GM23338 (cell line): ENCODE measurements at regions not wholly inside any gene's neighbourhood (a gene's known extent, or its start where the extent isn't known, plus 50 kb on each side); places are given as distances from the start of the nearest gene placed in this dataset.

Experiments used
- ATAC-seq: fragments of 200-7000 bp; cut with Tn5 transposase; 3 replicates; pipeline ENCODE4 v1.9.1; 2020
- DNase-seq: peaks from one replicate; pipeline ENCODE4 v3.0.0-alpha.2; 2015; ENCODE audit warnings: low spot score
- H2AFZ ChIP-seq: fragments of 200-600 bp; sonication (generic); 2 replicates; pipeline ENCODE4 v1.8.0; 2016; ENCODE audit warnings: antibody characterized with exemption, mild to moderate bottlenecking, moderate library complexity
- H3F3A ChIP-seq: fragments of 200-600 bp; sonication (generic); replicated peaks from 2 replicates; pipeline ENCODE4 v1.8.0; 2017; ENCODE audit warnings: antibody characterized with exemption, mixed run types, low read depth
- H3K27ac ChIP-seq: fragments of 200-600 bp; sonication (generic); 2 replicates; pipeline ENCODE4 v1.6.1; 2016; ENCODE audit warnings: low read depth
- H3K27me3 ChIP-seq: fragments of 200-600 bp; sonication (generic); 2 replicates; pipeline ENCODE4 v1.8.0; 2016; ENCODE audit warnings: mild to moderate bottlenecking, mixed run types, moderate library complexity; ENCODE audit not compliant: insufficient read depth
- H3K36me3 ChIP-seq: fragments of 200-600 bp; sonication (generic); 2 replicates; pipeline ENCODE4 v1.8.0; 2016; ENCODE audit warnings: mild to moderate bottlenecking; ENCODE audit not compliant: insufficient read depth
- H3K4me1 ChIP-seq: fragments of 200-600 bp; sonication (generic); 2 replicates; pipeline ENCODE4 v1.8.0; 2016; ENCODE audit warnings: mild to moderate bottlenecking, moderate library complexity; ENCODE audit not compliant: insufficient read depth
- H3K4me2 ChIP-seq: fragments of 200-600 bp; sonication (generic); 2 replicates; pipeline ENCODE4 v1.7.1; 2017; ENCODE audit warnings: mixed run types
- H3K4me3 ChIP-seq: fragments of 200-600 bp; sonication (generic); 2 replicates; pipeline ENCODE4 v1.6.1; 2016; ENCODE audit warnings: mixed run types
- H3K79me2 ChIP-seq: fragments of 200-600 bp; sonication (generic); replicated peaks from 2 replicates; pipeline ENCODE4 v1.8.0; 2017; ENCODE audit warnings: mild to moderate bottlenecking; ENCODE audit not compliant: insufficient read depth
- H3K9me2 ChIP-seq: fragments of 200-600 bp; sonication (generic); 2 replicates; pipeline ENCODE4 v1.8.0; 2017; ENCODE audit not compliant: insufficient read depth
- H4K20me1 ChIP-seq: fragments of 200-600 bp; sonication (generic); replicated peaks from 2 replicates; pipeline ENCODE4 v1.8.0; 2017; ENCODE audit warnings: mild to moderate bottlenecking; ENCODE audit not compliant: insufficient read depth
- H3K27ac Mint-ChIP-seq: 2 replicates; pipeline ENCODE4 v1.8.0; 2020; ENCODE audit warnings: inconsistent platforms, mild to moderate bottlenecking, moderate library complexity, mixed read lengths
- H3K27me3 Mint-ChIP-seq: 3 replicates; pipeline ENCODE4 v1.8.0; 2022; ENCODE audit warnings: low read depth, mild to moderate bottlenecking, moderate library complexity, mixed read lengths, inconsistent platforms; ENCODE audit not compliant: insufficient read depth, poor library complexity
- H3K36me3 Mint-ChIP-seq: 3 replicates; pipeline ENCODE4 v1.8.0; 2021; ENCODE audit warnings: low read depth, mild to moderate bottlenecking, inconsistent platforms, moderate library complexity, mixed read lengths
- H3K4me1 Mint-ChIP-seq: 3 replicates; pipeline ENCODE4 v1.8.0; 2020; ENCODE audit warnings: mild to moderate bottlenecking, inconsistent platforms, mixed read lengths
- H3K4me3 Mint-ChIP-seq: 3 replicates; pipeline ENCODE4 v1.8.0; 2021; ENCODE audit warnings: moderate library complexity, mild to moderate bottlenecking, inconsistent platforms, mixed read lengths
- H3K9me3 Mint-ChIP-seq: 3 replicates; pipeline ENCODE4 v1.8.0; 2020; ENCODE audit warnings: moderate library complexity, mild to moderate bottlenecking, inconsistent platforms, mixed read lengths
- CREB1 ChIP-seq: fragments of 250-450 bp; sonication (Bioruptor Pico); IDR thresholded peaks from 2 replicates; pipeline ENCODE4 v1.5.0; 2020; ENCODE audit warnings: low read depth, mild to moderate bottlenecking, moderate library complexity
- EZH2 ChIP-seq: fragments of 200-600 bp; sonication (generic); IDR thresholded peaks from one replicate; pipeline ENCODE4 v1.8.0; 2017; ENCODE audit warnings: antibody characterized with exemption, mild to moderate bottlenecking, low read depth; ENCODE audit not compliant: unreplicated experiment
- NANOG ChIP-seq: IDR thresholded peaks from 2 replicates; pipeline ENCODE4 v1.6.1; 2016; ENCODE audit warnings: antibody characterized with exemption, borderline replicate concordance
- STAT1 ChIP-seq: IDR thresholded peaks from one replicate; pipeline ENCODE4 v1.6.1; 2016; ENCODE audit warnings: antibody characterized with exemption; ENCODE audit not compliant: unreplicated experiment
- ZNF331 ChIP-seq: fragments of 250-450 bp; sonication (Bioruptor Pico); IDR thresholded peaks from 2 replicates; pipeline ENCODE4 v1.5.0; 2020; ENCODE audit warnings: low read depth, mild to moderate bottlenecking, moderate library complexity
- TF ChIP-seq, protein P1 (sequence below): fragments of 250-450 bp; sonication (Bioruptor Pico); IDR thresholded peaks from 2 replicates; pipeline ENCODE4 v1.5.0; 2020; ENCODE audit warnings: mild to moderate bottlenecking, moderate library complexity
- TF ChIP-seq, protein P2 (sequence below), 2 experiments: fragments of 200-600 bp in 1 of 2; sonication (generic) in 1 of 2; conservative IDR thresholded peaks; 2 replicates each; pipeline versions ENCODE4 v1.5.1 to v1.6.1; 2016 to 2017; ENCODE audit warnings: antibody characterized with exemption in 2 of 2, low read depth in 2 of 2, mild to moderate bottlenecking in 2 of 2, moderate library complexity in 1 of 2

GRCh38 chr16:64403352-64403751, 718.5 kb downstream of the CDH11 start (continued):
- TF ChIP-seq, protein P1, sequence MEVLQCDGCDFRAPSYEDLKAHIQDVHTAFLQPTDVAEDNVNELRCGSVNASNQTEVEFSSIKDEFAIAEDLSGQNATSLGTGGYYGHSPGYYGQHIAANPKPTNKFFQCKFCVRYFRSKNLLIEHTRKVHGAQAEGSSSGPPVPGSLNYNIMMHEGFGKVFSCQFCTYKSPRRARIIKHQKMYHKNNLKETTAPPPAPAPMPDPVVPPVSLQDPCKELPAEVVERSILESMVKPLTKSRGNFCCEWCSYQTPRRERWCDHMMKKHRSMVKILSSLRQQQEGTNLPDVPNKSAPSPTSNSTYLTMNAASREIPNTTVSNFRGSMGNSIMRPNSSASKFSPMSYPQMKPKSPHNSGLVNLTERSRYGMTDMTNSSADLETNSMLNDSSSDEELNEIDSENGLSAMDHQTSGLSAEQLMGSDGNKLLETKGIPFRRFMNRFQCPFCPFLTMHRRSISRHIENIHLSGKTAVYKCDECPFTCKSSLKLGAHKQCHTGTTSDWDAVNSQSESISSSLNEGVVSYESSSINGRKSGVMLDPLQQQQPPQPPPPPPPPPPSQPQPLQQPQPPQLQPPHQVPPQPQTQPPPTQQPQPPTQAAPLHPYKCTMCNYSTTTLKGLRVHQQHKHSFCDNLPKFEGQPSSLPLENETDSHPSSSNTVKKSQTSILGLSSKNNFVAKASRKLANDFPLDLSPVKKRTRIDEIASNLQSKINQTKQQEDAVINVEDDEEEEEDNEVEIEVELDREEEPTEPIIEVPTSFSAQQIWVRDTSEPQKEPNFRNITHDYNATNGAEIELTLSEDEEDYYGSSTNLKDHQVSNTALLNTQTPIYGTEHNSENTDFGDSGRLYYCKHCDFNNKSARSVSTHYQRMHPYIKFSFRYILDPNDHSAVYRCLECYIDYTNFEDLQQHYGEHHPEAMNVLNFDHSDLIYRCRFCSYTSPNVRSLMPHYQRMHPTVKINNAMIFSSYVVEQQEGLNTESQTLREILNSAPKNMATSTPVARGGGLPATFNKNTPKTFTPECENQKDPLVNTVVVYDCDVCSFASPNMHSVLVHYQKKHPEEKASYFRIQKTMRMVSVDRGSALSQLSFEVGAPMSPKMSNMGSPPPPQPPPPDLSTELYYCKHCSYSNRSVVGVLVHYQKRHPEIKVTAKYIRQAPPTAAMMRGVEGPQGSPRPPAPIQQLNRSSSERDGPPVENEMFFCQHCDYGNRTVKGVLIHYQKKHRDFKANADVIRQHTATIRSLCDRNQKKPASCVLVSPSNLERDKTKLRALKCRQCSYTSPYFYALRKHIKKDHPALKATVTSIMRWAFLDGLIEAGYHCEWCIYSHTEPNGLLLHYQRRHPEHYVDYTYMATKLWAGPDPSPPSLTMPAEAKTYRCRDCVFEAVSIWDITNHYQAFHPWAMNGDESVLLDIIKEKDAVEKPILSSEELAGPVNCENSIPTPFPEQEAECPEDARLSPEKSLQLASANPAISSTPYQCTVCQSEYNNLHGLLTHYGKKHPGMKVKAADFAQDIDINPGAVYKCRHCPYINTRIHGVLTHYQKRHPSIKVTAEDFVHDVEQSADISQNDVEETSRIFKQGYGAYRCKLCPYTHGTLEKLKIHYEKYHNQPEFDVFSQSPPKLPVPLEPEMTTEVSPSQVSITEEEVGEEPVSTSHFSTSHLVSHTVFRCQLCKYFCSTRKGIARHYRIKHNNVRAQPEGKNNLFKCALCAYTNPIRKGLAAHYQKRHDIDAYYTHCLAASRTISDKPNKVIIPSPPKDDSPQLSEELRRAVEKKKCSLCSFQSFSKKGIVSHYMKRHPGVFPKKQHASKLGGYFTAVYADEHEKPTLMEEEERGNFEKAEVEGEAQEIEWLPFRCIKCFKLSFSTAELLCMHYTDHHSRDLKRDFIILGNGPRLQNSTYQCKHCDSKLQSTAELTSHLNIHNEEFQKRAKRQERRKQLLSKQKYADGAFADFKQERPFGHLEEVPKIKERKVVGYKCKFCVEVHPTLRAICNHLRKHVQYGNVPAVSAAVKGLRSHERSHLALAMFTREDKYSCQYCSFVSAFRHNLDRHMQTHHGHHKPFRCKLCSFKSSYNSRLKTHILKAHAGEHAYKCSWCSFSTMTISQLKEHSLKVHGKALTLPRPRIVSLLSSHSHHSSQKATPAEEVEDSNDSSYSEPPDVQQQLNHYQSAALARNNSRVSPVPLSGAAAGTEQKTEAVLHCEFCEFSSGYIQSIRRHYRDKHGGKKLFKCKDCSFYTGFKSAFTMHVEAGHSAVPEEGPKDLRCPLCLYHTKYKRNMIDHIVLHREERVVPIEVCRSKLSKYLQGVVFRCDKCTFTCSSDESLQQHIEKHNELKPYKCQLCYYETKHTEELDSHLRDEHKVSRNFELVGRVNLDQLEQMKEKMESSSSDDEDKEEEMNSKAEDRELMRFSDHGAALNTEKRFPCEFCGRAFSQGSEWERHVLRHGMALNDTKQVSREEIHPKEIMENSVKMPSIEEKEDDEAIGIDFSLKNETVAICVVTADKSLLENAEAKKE, result no peak
- TF ChIP-seq NANOG, result no peak
- no peak for TF ChIP-seq STAT1
- TF ChIP-seq, protein P2, sequence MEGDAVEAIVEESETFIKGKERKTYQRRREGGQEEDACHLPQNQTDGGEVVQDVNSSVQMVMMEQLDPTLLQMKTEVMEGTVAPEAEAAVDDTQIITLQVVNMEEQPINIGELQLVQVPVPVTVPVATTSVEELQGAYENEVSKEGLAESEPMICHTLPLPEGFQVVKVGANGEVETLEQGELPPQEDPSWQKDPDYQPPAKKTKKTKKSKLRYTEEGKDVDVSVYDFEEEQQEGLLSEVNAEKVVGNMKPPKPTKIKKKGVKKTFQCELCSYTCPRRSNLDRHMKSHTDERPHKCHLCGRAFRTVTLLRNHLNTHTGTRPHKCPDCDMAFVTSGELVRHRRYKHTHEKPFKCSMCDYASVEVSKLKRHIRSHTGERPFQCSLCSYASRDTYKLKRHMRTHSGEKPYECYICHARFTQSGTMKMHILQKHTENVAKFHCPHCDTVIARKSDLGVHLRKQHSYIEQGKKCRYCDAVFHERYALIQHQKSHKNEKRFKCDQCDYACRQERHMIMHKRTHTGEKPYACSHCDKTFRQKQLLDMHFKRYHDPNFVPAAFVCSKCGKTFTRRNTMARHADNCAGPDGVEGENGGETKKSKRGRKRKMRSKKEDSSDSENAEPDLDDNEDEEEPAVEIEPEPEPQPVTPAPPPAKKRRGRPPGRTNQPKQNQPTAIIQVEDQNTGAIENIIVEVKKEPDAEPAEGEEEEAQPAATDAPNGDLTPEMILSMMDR (conservative IDR thresholded peaks at IDR 0.05; ENCODE audit: low read depth in 2 of 2), result no peak
- TF ChIP-seq ZNF331 (CRISPR knock-in tag), result no peak

DNA sequence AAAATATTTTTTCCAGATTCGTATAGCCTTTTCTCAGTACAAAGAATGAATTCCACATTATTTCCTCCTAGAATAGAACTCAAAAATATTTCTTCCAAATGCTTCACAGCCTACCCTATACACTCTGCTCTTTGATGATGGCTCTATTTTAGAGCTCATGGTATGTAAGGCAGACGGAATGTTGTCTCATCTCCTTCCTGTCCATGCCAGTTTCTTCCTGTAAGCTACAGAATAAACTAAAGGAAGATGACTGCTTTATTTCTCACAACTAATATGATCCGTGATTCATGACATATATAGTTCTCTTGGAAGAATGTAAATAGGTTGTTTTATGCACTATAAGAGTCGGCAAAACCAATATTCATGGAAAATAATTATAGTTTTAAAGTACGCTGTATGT, 723.1 kb downstream of the CDH11 start:
- Histone ChIP-seq H3K9me2 (0 out of 2 replicates have a peak, but pooled peaks cover 3% of the 10 kb centered on the region), H3K36me3 (no peaks in the 10 kb centered on the region), H4K20me1 (no peaks in the 10 kb centered on the region), H3F3A (no peaks in the 10 kb centered on the region), H3K27ac (no peak overlapping the region), H3K79me2 (no peaks in the 10 kb centered on the region), H3K27me3 (no peaks in the 10 kb centered on the region), H3K4me3 (no peak overlapping the region), H3K4me2 (no peak overlapping the region), H2AFZ (no peak overlapping the region), H3K4me1 (no peaks in the 10 kb centered on the region)
- no peaks in the 10 kb centered on the region for H3K36me3 Mint-ChIP-seq
- peaks cover 2% of the 10 kb centered on the region for H3K27me3 Mint-ChIP-seq
- no peak for ATAC-seq
- H3K4me3 Mint-ChIP-seq, result no peak overlapping the region
- no peaks in the 10 kb centered on the region; the same call in 2 of the 3 replicates for H3K4me1 Mint-ChIP-seq
- H3K27ac Mint-ChIP-seq, result no peak overlapping the region
- no peak for DNase-seq
- no peaks in the 10 kb centered on the region; the same call in 2 of the 3 replicates for H3K9me3 Mint-ChIP-seq
- TF ChIP-seq, protein P2 (conservative IDR thresholded peaks at IDR 0.05; ENCODE audit: low read depth in 2 of 2), result no peak
- no peak for TF ChIP-seq CREB1 (CRISPR knock-in tag)
- TF ChIP-seq EZH2, result no peak
